ENCODE measurements at regions not wholly inside any gene's neighbourhood (a gene's known extent, or its start where the extent isn't known, plus 50 kb on each side); places are given as distances from the start of the nearest gene placed in this dataset.
A peak's percentile ranks its signal among the peaks of the same experiment; 100 is the strongest.

GRCh38 chr12:98213556-98213955 is 301.8 kb upstream of the TMPO start:
- no peak for DNase-seq (ENCODE audit: low read depth)

DNA sequence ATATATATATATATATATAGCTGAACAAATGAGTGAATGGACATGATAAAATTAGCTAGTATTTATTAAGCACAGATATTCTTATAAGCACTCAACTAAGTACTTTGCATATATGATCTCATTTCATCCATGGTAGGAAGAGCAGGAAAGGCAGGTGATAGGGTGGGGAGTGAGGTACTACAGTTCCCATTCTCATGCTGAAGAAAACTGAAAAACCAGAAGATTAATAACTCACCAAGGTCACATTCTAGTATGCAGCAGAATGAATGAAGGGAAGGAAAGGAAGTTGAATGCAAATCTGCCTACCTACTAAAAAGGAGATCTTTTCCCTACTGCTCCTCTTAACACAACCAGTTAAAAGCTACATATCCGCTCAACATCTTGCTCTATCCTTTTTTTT is 298.1 kb upstream of the TMPO start:
- no peak for DNase-seq (ENCODE audit: low read depth)

GRCh38 chr12:98220636-98221035 is 294.8 kb upstream of the TMPO start:
- no peak for DNase-seq (ENCODE audit: low read depth)

DNA sequence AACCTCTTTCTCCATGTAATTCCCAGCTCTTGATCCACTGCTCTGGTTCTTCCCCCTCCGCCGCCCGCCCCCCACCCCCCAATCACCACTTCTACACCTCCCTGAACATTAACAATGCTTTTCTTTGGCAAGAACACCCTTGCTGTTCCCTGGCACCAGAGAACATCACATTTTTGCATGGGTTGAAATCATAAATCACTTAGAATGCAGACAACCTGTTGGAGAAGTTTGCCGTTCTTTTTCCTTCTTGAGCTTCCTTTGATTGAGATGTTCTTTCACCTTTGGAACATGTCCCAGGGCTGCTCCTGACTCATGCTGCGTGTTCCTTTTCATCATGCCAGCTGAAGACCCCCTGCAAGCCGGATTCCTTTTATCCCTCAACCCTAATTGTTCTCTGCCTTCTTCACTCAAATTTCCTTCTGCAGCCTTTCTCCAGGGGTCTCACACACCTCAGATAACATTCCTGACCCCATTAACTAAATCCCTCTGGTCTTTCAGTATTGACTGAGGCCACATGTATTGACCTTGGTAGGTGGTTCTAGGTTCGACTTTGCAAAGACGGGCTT is 294.1 kb upstream of the TMPO start:
- no peak for DNase-seq (ENCODE audit: low read depth)

GRCh38 chr12:98222135-98222534 is 293.3 kb upstream of the TMPO start:
- DNase-seq (ENCODE audit: low read depth), result no peak

- DNase-seq (ENCODE audit: low read depth), result no peak
These were observed 290.7 kb upstream of the TMPO start for GRCh38 chr12:98224584-98225221.

DNA sequence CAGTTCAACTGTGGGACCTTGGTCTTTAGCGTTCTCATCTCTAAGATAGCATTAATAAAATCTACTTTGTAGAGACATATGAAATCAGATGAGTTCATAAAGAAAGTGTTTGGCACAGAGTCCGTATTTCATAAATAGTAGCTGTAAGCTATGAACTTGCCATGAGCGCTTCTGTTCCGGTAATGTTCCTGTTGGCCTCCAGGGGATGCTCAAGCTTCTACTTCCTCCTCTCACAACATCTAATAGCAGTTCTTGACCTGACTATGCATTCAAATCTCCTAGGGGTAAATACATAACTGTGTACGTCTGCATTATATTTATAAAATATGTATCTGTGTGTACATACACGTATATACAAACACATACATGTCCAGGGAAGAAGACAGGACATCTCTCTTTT is 288.2 kb upstream of the TMPO start:
- DNase-seq (ENCODE audit: low read depth), result no peak

DNA sequence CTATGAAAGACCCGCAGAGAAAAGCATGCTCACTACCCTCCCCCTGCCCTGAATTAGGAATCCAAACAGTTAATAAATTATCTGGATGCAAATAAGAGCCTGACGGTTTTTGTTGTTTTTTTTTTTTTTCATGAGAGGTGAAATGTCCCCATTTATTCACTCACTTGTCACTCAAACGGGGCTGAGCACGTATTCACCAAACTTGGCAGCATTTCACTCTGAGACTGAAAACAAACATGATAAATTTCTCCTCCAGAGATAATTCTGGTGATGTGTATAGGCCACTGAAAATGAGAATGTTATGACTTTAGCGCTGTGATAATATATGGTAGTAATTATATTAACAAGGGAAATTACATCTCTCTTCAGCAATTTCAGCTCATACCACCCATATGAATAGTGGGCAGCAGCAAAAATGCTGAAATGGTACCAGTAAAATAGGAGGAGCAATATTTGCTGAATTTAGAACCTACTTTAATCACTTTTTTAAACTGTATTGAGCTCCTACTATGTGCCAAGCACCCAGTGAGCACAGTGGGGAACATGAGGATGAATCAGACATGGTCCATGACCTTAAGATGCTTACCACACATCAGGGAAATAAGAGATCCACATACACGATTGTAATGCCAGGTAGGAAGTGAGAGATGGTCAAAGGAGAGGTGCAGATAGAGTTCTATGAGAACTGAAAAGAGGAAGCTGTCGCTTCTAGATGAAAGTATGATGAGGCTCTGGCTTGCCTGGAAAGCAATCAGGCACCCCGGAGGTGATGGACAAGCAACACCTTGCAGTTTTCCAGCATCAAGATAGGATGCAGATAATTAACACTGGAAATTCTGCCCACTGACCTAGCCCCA is 286.5 kb upstream of the TMPO start:
- DNase-seq (ENCODE audit: low read depth), result no peak

DNA sequence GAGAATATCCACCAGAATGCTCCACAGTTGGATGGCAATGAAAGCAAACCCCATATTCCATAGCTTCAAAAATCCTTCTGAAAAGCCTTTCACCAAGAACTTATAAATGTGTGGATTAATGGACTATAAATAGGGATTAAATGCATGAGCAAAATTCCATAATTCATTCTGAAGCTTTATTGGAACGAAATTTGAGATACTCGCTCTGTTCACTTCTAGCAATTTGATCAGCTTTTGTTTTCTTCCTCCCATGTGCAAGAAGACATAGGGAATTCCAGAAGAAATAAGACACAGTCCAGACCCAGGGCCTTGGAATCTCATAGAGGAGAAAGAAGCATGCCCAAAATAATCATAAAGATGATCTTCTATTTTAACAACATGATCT is 285.9 kb upstream of the TMPO start:
- DNase-seq (ENCODE audit: low read depth), result no peak

- DNase-seq (ENCODE audit: low read depth), result no peak
These were observed 282.5 kb upstream of the TMPO start for GRCh38 chr12:98232753-98233390.

DNA sequence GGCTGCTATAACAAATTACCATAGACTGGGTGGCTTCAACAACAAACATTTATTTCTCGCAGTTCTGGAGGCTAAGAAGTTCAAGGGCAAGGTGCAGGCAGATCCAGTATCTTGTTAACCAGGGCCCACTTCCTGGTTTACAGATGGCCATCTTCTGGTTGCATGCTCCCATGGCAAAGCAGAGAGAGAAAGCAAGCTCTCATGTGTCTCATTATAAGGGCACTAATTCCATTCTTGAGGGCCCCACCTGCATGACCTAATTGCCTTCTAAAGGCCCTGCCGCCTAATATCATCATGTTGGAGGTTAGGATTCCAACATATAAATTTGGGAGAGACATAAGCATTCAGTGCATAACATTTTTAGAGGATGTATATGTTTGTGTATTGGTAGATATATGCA is 280.1 kb upstream of the TMPO start:
- no peak for DNase-seq (ENCODE audit: low read depth)

- DNase-seq (ENCODE audit: low read depth), result peak; percentile 83
These were observed 276.8 kb upstream of the TMPO start for GRCh38 chr12:98238515-98239130.

DNA sequence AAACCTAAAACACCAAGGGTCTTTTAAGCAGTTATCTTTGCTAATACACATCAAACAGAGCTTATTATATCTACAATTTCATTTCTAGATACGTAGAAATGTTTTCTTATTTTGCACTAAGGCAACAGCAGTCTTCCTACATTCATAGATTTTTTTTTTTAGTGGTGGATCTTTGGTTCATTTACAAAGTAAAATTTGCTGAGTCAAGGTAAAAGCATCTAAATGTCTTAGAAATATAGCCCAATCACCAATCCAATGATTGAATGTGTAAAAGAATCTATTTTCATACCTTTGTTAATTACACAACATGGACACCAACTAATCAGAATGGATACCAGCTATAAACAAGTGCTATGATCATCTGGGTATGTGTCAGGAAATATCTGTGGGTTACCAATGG is 272.2 kb upstream of the TMPO start:
- DNase-seq (ENCODE audit: low read depth), result no peak

- no peak for DNase-seq (ENCODE audit: low read depth)
These were observed 271.3 kb upstream of the TMPO start for GRCh38 chr12:98244136-98244535.

- DNase-seq (ENCODE audit: low read depth), result no peak
These were observed 262.0 kb upstream of the TMPO start for GRCh38 chr12:98253207-98254037.

GRCh38 chr12:98256830-98257229 is 258.6 kb upstream of the TMPO start:
- no peak for DNase-seq (ENCODE audit: low read depth)

- DNase-seq (ENCODE audit: low read depth), result no peak
These were observed 255.7 kb upstream of the TMPO start for GRCh38 chr12:98259693-98260092.

- no peak for DNase-seq (ENCODE audit: low read depth)
These were observed 255.1 kb upstream of the TMPO start for GRCh38 chr12:98260276-98260675.

DNA sequence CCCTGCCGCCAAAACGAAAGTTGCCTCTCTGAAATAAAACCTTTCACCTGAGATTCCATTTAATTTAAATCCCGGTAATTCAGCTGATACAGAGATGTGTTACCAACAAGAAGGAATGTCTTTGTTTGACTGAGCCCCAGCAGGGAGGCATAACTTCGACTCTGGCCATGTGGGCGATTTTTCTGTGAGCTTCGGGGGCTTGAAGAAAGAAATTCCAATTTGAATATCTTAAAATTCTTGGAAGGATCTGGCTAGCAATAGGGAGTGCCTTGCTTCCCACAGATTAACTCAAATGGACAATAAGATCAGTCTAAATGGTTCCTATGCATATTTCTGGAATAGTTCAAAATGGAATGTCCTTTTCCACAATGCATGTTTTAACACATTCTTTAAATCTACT is 252.5 kb upstream of the TMPO start:
- no peak for DNase-seq (ENCODE audit: low read depth)

DNA sequence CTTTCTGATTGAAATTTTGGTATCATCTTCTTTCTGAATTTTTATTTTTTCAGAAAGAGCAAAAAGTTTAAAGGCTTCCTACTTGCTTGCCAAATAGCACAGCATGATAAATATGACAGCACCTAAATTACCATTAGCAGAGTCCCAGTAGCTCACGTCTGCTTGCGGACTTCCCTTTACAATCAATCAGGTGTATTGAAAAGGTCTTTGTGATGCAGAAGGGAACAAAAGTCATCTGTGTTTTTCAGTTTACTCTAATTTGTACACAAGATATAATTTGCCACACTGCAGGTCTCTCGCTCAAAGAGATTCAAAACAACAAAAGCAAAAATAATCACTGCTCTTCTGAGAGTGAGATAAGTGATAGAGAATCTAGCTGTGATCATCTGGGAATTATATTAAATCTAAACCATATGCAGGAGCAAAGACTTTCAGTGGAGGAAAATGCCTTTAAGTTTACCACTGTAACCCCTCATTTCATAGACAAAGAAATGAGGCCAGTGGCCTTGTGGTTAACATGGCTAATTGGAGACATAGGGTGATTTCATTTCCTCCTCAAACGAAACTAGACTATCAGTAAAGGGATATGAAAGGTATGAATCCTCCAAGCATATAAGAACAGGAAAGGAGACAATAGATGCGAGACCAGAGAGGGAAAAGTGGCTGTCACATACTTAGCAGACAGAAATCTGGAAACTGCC is 240.8 kb upstream of the TMPO start:
- no peak for DNase-seq (ENCODE audit: low read depth)

- no peak for DNase-seq (ENCODE audit: low read depth)
These were observed 240.3 kb upstream of the TMPO start for GRCh38 chr12:98275131-98275475.

All from HS-5 (cell line).